GM21529 (cell line): ENCODE measurements at regions not wholly inside any gene's neighbourhood (a gene's known extent, or its start where the extent isn't known, plus 50 kb on each side); places are given as distances from the start of the nearest gene placed in this dataset.

ENCODE experiments used
- ATAC-seq: cut with Tn5 transposase; IDR thresholded peaks from one replicate; pipeline ENCODE4 v1.9.1; 2021; ENCODE audit not compliant: unreplicated experiment

- ATAC-seq: no peak
Measured at GRCh38 chr13:73421310-73421912, 362.6 kb downstream of the KLF5 start.

GRCh38 chr13:73419186-73419585, 360.4 kb downstream of the KLF5 start:
- ATAC-seq: no peak

GRCh38 chr13:73417012-73417615, 358.3 kb downstream of the KLF5 start:
- ATAC-seq: no peak

- ATAC-seq: no peak
Measured at GRCh38 chr13:73416093-73416492, 357.3 kb downstream of the KLF5 start.

GRCh38 chr13:73413656-73414055, 354.9 kb downstream of the KLF5 start:
- ATAC-seq: no peak

GRCh38 chr13:73412933-73413332, 354.1 kb downstream of the KLF5 start:
- ATAC-seq: no peak

- no peak for ATAC-seq
Measured at GRCh38 chr13:73411067-73411809, 352.4 kb downstream of the KLF5 start.

- no peak for ATAC-seq
Measured at GRCh38 chr13:73406454-73406853, 347.6 kb downstream of the KLF5 start.

GRCh38 chr13:73404581-73404980, 345.8 kb downstream of the KLF5 start:
- no peak for ATAC-seq

GRCh38 chr13:73403355-73404120, 344.7 kb downstream of the KLF5 start:
- no peak for ATAC-seq

- no peak for ATAC-seq
Measured at GRCh38 chr13:73401769-73402168, 343.0 kb downstream of the KLF5 start.

- ATAC-seq: no peak
Measured at GRCh38 chr13:73399347-73400216, 340.8 kb downstream of the KLF5 start.

- no peak for ATAC-seq
Measured at GRCh38 chr13:73397496-73398305, 338.9 kb downstream of the KLF5 start.

GRCh38 chr13:73394066-73394465, 335.3 kb downstream of the KLF5 start:
- no peak for ATAC-seq

GRCh38 chr13:73390100-73390499, 331.3 kb downstream of the KLF5 start:
- no peak for ATAC-seq

- no peak for ATAC-seq
Measured at GRCh38 chr13:73388586-73388985, 329.8 kb downstream of the KLF5 start.

GRCh38 chr13:73387318-73387717, 328.5 kb downstream of the KLF5 start:
- no peak for ATAC-seq

GRCh38 chr13:73385848-73386247, 327.0 kb downstream of the KLF5 start:
- ATAC-seq: no peak

GRCh38 chr13:73372666-73373627, 314.1 kb downstream of the KLF5 start:
- no peak for ATAC-seq
